CD8-positive, alpha-beta memory T cell (primary cell): ENCODE measurements at regions not wholly inside any gene's neighbourhood (a gene's known extent, or its start where the extent isn't known, plus 50 kb on each side); places are given as distances from the start of the nearest gene placed in this dataset.

Experiments
- CTCF ChIA-PET: fragments of 350-600 bp; sonication (Branson Sonifier 250); formaldehyde crosslinking; loops from one replicate; lab custom pipeline; 2021; ENCODE audit warnings: antibody characterized with exemption; lab: Charles Lee
- POLR2A ChIA-PET: fragments of 350-600 bp; sonication (Branson Sonifier 250); formaldehyde crosslinking; loops from one replicate; lab custom pipeline; 2021; ENCODE audit warnings: antibody characterized with exemption; lab: Charles Lee
- DNase-seq, 5 donors: peaks; one replicate each; pipeline versions ENCODE4 v3.0.0 to v3.0.0-alpha.2; 2020 to 2022; ENCODE audit warnings: mixed read lengths in 1 of 5
- H3K27ac ChIP-seq: one replicate; pipeline ENCODE4 v1.7.0; 2013; ENCODE audit warnings: low read depth, mild to moderate bottlenecking, low read length, moderate library complexity
- H3K27me3 ChIP-seq: 2 replicates; pipeline ENCODE4 v1.7.0; 2013; ENCODE audit warnings: low read length, mild to moderate bottlenecking; ENCODE audit not compliant: insufficient read depth, poor library complexity, severe bottlenecking
- H3K36me3 ChIP-seq: 2 replicates; pipeline ENCODE4 v1.7.0; 2013; ENCODE audit warnings: mild to moderate bottlenecking, low read length, moderate library complexity; ENCODE audit not compliant: insufficient read depth
- H3K4me1 ChIP-seq: 2 replicates; pipeline ENCODE4 v1.7.0; 2013; ENCODE audit warnings: mild to moderate bottlenecking, low read length, moderate library complexity; ENCODE audit not compliant: insufficient read depth
- H3K4me3 ChIP-seq: 2 replicates; pipeline ENCODE4 v1.7.0; 2013; ENCODE audit warnings: mild to moderate bottlenecking, low read length
- H3K9me3 ChIP-seq: 2 replicates; pipeline ENCODE4 v1.7.0; 2013; ENCODE audit warnings: mild to moderate bottlenecking, low read length
- H3K27ac Mint-ChIP-seq, 8 donors: one replicate each; pipeline ENCODE4 v1.8.0; 2020 to 2021; ENCODE audit warnings: mixed read lengths in 8 of 8, mild to moderate bottlenecking in 6 of 8, inconsistent platforms in 3 of 8, moderate library complexity in 3 of 8
- H3K27me3 Mint-ChIP-seq, 2 donors: one replicate each; pipeline ENCODE4 v1.8.0; 2020 to 2021; ENCODE audit warnings: mixed read lengths in 2 of 2, mild to moderate bottlenecking in 1 of 2, moderate library complexity in 1 of 2
- H3K36me3 Mint-ChIP-seq, 3 donors: one replicate each; pipeline ENCODE4 v1.8.0; 2020 to 2021; ENCODE audit warnings: mixed read lengths in 3 of 3, inconsistent platforms in 1 of 3, mild to moderate bottlenecking in 1 of 3
- H3K4me1 Mint-ChIP-seq, 3 donors: one replicate each; pipeline ENCODE4 v1.8.0; 2020 to 2021; ENCODE audit warnings: mixed read lengths in 3 of 3, inconsistent platforms in 1 of 3, mild to moderate bottlenecking in 1 of 3
- H3K4me3 Mint-ChIP-seq, 7 donors: one replicate each; pipeline ENCODE4 v1.8.0; 2020 to 2021; ENCODE audit warnings: mixed read lengths in 7 of 7, mild to moderate bottlenecking in 6 of 7, moderate library complexity in 4 of 7, inconsistent platforms in 2 of 7
- H3K9me3 Mint-ChIP-seq, 5 donors: one replicate each; pipeline ENCODE4 v1.8.0; 2020 to 2022; ENCODE audit warnings: mixed read lengths in 5 of 5, mild to moderate bottlenecking in 3 of 5, moderate library complexity in 2 of 5, inconsistent platforms in 1 of 5

DNA sequence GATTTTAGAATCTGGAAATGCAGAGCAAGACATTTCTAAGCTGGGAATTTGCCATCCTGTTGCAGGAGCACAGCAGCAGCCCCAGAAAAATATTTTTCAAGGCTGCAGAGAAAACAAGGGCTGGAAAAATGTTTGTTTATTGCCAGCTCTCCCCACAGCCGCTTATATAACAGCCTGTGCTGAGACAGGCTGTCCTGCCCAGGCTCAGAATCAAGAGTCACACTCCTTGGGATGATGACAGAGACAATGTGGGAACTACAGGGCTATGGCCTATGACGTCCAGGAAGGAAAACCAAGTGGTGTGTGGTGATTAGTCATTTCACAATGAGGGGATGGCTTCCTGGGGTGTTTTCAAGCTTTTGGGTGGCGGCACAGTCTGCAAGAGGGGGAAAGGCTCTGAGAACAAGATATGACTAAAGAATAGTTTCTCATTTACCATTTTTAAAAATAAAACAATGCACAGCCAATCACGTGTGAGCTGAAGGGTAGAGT lies 136.3 kb upstream of the SERP2 start:
- H3K9me3 Mint-ChIP-seq, result no peaks in the 10 kb centered on the region
- H3K4me1 Mint-ChIP-seq, result peaks cover 0 to 4% (median 0%) of the 10 kb centered on the region in 3 donors
- peaks cover 6 to 12% of the 10 kb centered on the region in 2 donors for H3K27me3 Mint-ChIP-seq
- no peak overlapping the region for H3K27ac Mint-ChIP-seq
- Histone ChIP-seq H3K27me3 (no peaks in the 10 kb centered on the region), H3K4me1 (no peaks in the 10 kb centered on the region), H3K4me3 (no peak overlapping the region), H3K36me3 (no peaks in the 10 kb centered on the region), H3K27ac (no peak overlapping the region), H3K9me3 (no peaks in the 10 kb centered on the region)
- H3K4me3 Mint-ChIP-seq, result no peak overlapping the region
- CTCF ChIA-PET, result interaction anchor here (1.3 kb wide), 1 partner anchor 22 kb away, joined by 3 read pairs; no protein-coding TSS in a partner anchor
- H3K36me3 Mint-ChIP-seq, result no peaks in the 10 kb centered on the region
- DNase-seq, result no peak
- POLR2A ChIA-PET, result no interaction called here

DNA sequence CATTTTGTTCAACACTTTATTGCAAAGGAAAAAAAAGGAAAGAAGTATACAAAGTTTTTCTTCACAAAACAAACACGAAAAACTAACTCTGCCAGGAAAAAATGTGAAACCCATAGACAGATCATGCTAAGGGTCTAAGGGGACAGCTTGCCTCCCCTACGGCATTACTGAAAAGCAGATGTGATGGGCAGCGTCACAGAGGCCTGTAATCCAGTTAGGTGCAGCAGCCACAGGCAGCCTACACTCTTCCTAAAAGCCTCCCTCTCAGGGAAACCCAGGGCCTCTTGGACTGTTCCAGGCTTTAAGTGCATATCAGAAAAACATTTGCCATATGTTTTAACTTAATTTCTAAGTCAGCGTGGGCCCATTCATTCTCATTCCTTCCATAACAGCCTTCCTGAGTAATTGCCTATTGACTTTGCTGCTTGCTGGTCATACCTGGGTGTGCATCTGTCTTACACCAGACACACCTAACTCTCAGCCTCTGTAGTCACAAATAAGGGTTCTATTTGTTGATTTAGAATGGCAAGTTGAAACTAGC lies 135.7 kb upstream of the SERP2 start:
- Histone ChIP-seq H3K27me3 (no peaks in the 10 kb centered on the region), H3K36me3 (no peaks in the 10 kb centered on the region), H3K4me3 (no peak overlapping the region), H3K4me1 (no peaks in the 10 kb centered on the region), H3K27ac (no peak overlapping the region), H3K9me3 (no peaks in the 10 kb centered on the region)
- POLR2A ChIA-PET, result no interaction called here
- H3K4me3 Mint-ChIP-seq, result no peak overlapping the region
- DNase-seq, result no peak
- CTCF ChIA-PET, result interaction anchor here (1.3 to 1.4 kb wide), 2 partner anchors 13 to 21 kb away, joined by 3 read pairs; no protein-coding TSS in a partner anchor
- no peaks in the 10 kb centered on the region for H3K36me3 Mint-ChIP-seq
- no peaks in the 10 kb centered on the region for H3K9me3 Mint-ChIP-seq
- H3K27me3 Mint-ChIP-seq, result peaks cover 7% of the 10 kb centered on the region in 2 donors
- H3K27ac Mint-ChIP-seq, result no peak overlapping the region
- peaks cover 0 to 4% (median 0%) of the 10 kb centered on the region in 3 donors for H3K4me1 Mint-ChIP-seq

DNA sequence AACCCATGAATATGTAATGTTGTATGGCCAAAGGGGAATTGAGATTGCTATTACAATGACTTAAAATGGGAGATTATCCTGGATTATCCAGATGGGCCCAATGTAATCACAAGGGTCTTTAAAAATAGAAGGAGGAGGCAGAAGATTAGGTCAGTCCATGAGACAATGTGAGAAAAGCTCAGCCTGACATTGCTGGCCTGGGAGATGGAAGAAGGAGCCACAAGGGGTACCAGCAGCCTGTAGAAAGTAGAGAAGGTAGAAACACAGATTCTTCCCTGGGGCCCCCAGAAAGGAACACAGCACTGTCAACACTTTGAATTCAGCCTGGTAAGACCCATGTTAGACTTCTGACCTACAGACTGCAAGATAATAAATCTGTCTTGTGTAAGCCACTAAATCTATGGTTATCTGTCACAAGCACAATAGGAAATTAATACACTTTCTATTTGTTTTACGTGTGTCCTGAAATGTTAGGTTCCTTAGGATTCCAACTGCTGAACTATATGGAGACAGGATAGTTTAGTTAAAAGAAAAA lies 132.9 kb upstream of the SERP2 start:
- ChIA-PET CTCF (no interaction called here), POLR2A (no interaction called here)
- Mint-ChIP-seq H3K27ac (peak overlapping the region in 1 of 8 donors; percentile 61), H3K4me3 (no peak overlapping the region), H3K9me3 (no peaks in the 10 kb centered on the region), H3K4me1 (peaks cover 0 to 4% (median 0%) of the 10 kb centered on the region in 3 donors), H3K27me3 (peaks cover 0 to 4% of the 10 kb centered on the region in 2 donors), H3K36me3 (no peaks in the 10 kb centered on the region)
- H3K27me3 ChIP-seq, result no peaks in the 10 kb centered on the region
- no peak for DNase-seq
- H3K36me3 ChIP-seq, result no peaks in the 10 kb centered on the region
- H3K27ac ChIP-seq, result no peak overlapping the region
- no peak overlapping the region for H3K4me3 ChIP-seq
- H3K9me3 ChIP-seq, result no peaks in the 10 kb centered on the region
- no peaks in the 10 kb centered on the region for H3K4me1 ChIP-seq

DNA sequence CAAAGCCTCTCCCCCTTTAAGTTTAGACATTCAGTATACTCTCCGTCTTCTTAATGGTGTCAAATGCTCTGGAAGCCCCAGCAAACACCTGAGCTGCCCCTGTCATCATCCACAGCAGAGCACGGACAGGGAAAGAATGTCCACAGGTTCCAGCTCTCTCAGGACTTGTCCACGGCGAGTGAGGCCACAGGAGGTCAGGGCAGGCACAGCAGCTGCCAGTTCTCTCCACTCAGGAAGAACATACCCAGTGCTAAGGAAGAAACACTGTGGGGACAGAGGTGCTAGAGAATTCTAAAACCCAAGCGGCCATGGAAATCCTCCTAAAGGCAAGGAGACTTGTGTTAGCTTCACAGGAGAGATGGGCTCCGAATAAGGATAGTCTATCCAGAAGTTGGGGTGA lies 132.0 kb upstream of the SERP2 start:
- H3K9me3 Mint-ChIP-seq, result no peaks in the 10 kb centered on the region
- H3K27ac ChIP-seq, result no peak overlapping the region
- ChIA-PET CTCF (no interaction called here), POLR2A (no interaction called here)
- no peaks in the 10 kb centered on the region for H3K4me1 ChIP-seq
- H3K36me3 ChIP-seq, result no peaks in the 10 kb centered on the region
- H3K4me3 ChIP-seq, result no peak overlapping the region
- H3K27me3 ChIP-seq, result no peaks in the 10 kb centered on the region
- H3K27me3 Mint-ChIP-seq, result peaks cover 0 to 4% of the 10 kb centered on the region in 2 donors
- H3K4me1 Mint-ChIP-seq, result peaks cover 0 to 4% (median 0%) of the 10 kb centered on the region in 3 donors
- H3K4me3 Mint-ChIP-seq, result no peak overlapping the region
- H3K36me3 Mint-ChIP-seq, result no peaks in the 10 kb centered on the region
- DNase-seq, result no peak
- H3K9me3 ChIP-seq, result no peaks in the 10 kb centered on the region
- no peak overlapping the region for H3K27ac Mint-ChIP-seq

DNA sequence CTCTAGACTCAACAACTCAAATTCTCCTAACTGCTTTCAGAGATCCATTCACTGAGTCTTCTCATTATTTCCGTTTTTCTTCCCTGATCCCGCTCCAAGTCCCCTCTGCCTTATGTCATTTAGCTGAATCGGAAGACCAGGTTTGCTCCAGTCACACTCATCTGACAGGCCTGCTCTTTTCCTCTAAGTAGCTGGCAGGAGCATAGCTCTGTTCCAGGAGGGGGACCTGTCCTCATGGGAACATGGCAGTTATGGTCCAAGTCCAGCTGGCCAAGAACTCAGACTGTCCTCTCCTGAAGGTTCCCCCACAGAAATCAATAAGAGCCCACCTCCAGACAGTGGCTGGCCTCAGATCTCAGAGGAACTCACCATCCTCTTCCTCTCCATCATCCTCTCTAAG lies 130.9 kb upstream of the SERP2 start:
- Histone ChIP-seq H3K4me1 (no peaks in the 10 kb centered on the region), H3K27ac (no peak overlapping the region), H3K27me3 (no peaks in the 10 kb centered on the region), H3K36me3 (no peaks in the 10 kb centered on the region), H3K4me3 (no peak overlapping the region), H3K9me3 (no peaks in the 10 kb centered on the region)
- Mint-ChIP-seq H3K9me3 (no peaks in the 10 kb centered on the region), H3K4me3 (no peak overlapping the region), H3K27me3 (peaks cover 0 to 4% of the 10 kb centered on the region in 2 donors), H3K27ac (peak overlapping the region in 1 of 8 donors; percentile 58), H3K4me1 (no peaks in the 10 kb centered on the region), H3K36me3 (no peaks in the 10 kb centered on the region)
- ChIA-PET POLR2A (no interaction called here), CTCF (no interaction called here)
- no peak for DNase-seq

DNA sequence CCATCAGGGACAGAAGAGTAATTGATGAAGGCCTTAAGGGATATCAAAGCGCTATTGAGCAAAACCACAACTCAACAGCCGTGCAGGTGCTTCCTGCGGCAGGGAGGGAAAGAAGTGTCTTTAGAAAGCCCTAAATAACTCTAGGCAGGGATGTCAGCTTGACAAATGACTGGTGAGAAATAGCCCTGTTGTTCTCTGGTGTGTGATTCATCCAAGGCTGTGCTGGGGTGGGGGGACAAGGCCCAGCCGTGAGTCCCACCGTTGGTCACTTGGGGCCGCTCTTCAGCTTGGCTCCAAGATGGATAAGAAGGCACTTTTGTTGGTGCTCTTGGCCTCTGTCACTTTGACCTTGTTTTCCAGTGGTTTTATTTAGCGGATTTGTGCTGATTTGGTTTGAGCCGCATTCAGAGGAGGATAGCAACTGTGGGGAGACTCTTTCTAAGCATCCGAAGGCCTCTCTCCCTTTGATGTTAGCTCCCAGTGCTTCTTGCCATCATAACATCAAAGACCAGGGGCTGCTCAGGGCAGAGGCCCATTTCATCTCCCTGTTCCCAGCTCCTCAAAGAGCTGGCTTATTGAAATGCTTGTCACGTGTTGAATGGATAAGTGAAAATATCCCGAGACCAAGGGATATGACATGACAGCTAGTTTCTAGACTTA lies 130.3 kb upstream of the SERP2 start:
- H3K27me3 Mint-ChIP-seq, result peaks cover 0 to 4% of the 10 kb centered on the region in 2 donors
- Histone ChIP-seq H3K4me1 (no peaks in the 10 kb centered on the region), H3K27me3 (no peaks in the 10 kb centered on the region), H3K4me3 (no peak overlapping the region), H3K27ac (no peak overlapping the region), H3K36me3 (no peaks in the 10 kb centered on the region), H3K9me3 (no peaks in the 10 kb centered on the region)
- ChIA-PET POLR2A (no interaction called here), CTCF (no interaction called here)
- no peaks in the 10 kb centered on the region for H3K36me3 Mint-ChIP-seq
- H3K4me3 Mint-ChIP-seq, result no peak overlapping the region
- DNase-seq, result no peak
- no peaks in the 10 kb centered on the region for H3K9me3 Mint-ChIP-seq
- no peak overlapping the region for H3K27ac Mint-ChIP-seq
- no peaks in the 10 kb centered on the region for H3K4me1 Mint-ChIP-seq

DNA sequence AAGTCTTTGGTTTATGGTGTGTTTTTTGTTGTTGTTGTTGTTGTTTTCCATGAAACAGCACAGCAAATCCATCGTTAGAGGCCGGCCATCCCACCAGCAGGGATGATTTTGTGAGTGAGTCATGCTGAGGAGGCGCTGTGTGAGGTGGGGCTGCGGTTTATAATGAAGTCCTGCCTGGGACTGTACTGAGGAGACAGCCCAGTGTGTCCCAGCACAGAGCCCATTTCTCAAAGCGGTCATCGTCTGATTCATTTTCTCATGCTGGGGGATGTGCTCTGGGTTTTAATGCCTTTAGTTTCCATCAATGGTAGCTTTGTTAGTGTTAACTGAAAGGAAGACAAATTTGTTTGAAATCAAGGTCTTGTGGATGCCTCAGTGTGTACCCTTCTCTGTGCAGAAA lies 129.3 kb upstream of the SERP2 start:
- DNase-seq, result no peak
- no peaks in the 10 kb centered on the region for H3K4me1 Mint-ChIP-seq
- ChIA-PET CTCF (no interaction called here), POLR2A (no interaction called here)
- no peaks in the 10 kb centered on the region for H3K36me3 Mint-ChIP-seq
- Histone ChIP-seq H3K9me3 (no peaks in the 10 kb centered on the region), H3K4me1 (no peaks in the 10 kb centered on the region), H3K4me3 (no peak overlapping the region), H3K27ac (no peak overlapping the region), H3K27me3 (no peaks in the 10 kb centered on the region), H3K36me3 (no peaks in the 10 kb centered on the region)
- no peak overlapping the region for H3K27ac Mint-ChIP-seq
- no peak overlapping the region for H3K4me3 Mint-ChIP-seq
- H3K9me3 Mint-ChIP-seq, result no peaks in the 10 kb centered on the region
- H3K27me3 Mint-ChIP-seq, result peaks cover 0 to 4% of the 10 kb centered on the region in 2 donors

DNA sequence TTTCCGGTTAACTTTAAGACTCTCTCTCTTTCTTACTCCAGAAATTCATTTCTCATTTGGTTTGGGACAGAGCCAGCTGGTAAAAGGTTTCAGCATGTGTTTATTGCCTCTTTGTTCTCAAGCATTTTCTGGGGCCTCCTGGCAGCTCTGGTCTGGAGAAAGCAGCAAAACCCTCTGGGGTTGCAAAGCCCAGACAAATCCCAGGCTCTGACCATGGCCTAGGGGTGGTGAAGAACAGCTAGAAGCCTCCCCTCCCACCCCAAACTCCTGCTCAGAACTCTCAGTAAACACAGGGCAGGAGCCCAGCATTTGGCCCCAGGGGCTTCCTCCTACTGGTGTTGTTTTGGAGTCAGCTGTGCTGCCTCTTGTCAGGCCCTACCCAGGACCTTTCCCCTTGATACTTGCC lies 124.2 kb upstream of the SERP2 start:
- H3K27me3 Mint-ChIP-seq, result no peaks in the 10 kb centered on the region
- no peak overlapping the region for H3K4me3 Mint-ChIP-seq
- ChIA-PET CTCF (no interaction called here), POLR2A (no interaction called here)
- H3K9me3 Mint-ChIP-seq, result no peaks in the 10 kb centered on the region
- no peaks in the 10 kb centered on the region for H3K4me1 Mint-ChIP-seq
- Histone ChIP-seq H3K27me3 (no peaks in the 10 kb centered on the region), H3K27ac (no peak overlapping the region), H3K4me3 (no peak overlapping the region), H3K4me1 (no peaks in the 10 kb centered on the region), H3K36me3 (no peaks in the 10 kb centered on the region), H3K9me3 (no peaks in the 10 kb centered on the region)
- no peaks in the 10 kb centered on the region for H3K36me3 Mint-ChIP-seq
- no peak overlapping the region for H3K27ac Mint-ChIP-seq
- DNase-seq, result no peak
